GM19025 (cell line): ENCODE measurements at regions not wholly inside any gene's neighbourhood (a gene's known extent, or its start where the extent isn't known, plus 50 kb on each side); places are given as distances from the start of the nearest gene placed in this dataset.

Experiments used
- ATAC-seq: cut with Tn5 transposase; IDR thresholded peaks from one replicate; pipeline ENCODE4 v1.9.1; 2021; ENCODE audit warnings: mild to moderate bottlenecking, low read depth, moderate library complexity; ENCODE audit not compliant: unreplicated experiment

GRCh38 chr2:6362671-6363450, 502.8 kb downstream of the CMPK2 start:
- no peak for ATAC-seq

GRCh38 chr2:6368281-6368680, 497.4 kb downstream of the CMPK2 start:
- no peak for ATAC-seq

DNA sequence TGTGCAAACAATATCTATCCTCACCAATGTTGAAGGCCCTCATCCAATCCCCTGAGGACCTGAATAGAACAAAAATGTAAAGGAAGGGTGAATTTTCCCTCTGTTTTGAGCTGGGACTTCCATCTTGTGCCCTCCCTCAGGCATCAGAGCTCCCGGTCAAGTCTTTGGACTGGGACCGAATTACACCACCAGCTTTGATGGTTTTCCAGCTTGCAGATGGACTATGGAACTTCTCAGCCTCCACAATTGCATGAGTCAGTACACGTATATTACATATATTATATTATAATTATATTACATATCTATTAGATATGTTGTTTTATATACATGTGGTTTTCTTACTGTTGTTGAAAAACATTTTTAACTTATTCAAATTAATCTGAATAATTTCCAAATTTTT, 496.4 kb downstream of the CMPK2 start:
- no peak for ATAC-seq

DNA sequence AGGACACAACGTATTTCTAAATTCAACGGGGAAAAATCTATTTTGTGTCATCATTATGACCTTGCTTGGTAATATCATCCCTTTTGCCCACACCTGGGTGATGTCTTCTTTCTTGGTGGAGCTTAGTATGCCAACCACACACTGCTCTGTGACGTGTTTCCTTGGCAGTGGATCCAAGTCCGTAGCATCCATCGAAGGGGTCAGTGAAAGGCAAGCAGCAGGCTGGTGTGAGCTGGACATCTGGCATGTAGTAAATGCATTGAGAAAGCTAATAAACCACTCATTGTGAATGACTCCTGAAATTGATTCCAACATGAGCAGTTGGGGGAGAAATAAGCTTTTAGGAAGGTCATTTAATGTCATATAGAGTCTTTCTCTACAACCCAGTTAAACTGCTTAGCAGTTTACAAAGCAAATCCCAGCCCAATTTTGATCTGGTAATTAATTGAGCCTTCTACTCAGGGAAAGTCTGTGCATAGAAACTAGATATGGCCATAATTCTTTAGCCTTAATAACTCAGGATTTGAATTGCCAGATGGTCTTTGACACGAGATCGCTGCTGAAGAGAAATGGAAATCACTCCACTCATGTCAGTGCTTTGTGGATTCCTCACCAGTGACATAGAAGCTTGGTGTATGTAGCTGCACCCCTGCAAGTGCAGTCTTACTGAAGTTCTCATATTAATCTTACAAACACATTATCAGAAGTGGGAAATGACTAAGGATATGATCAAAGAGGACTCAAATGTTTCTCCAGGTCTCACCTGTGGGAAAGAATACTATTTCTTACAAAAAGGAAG, 494.8 kb downstream of the CMPK2 start:
- ATAC-seq: no peak

DNA sequence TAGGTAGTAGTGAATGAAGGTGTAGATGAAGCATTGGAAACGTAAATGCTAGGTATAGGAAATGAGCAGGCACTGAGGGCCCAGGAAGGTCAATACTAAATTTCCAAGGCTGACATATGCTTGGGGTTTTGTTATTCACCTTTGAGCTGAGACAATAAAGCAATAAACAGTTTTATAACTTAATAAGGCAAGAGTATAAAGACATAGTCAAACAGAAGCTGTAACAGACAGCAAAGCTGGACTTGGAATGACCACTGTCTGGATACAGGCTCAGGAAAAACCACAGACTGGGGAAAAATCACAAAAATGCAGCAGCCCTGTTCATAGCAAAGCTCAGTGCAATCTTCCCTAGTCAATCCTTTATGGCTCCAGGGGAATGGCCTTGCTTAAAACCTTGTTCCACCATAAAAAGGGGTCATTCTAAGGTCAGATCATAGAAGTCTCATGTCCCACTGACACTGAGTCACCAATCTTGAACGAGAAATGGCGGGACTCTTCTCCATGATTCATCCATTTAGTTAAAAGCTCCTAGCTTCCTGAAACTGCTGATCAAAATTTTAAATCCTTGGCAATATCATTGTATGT, 493.3 kb downstream of the CMPK2 start:
- no peak for ATAC-seq

GRCh38 chr2:6381326-6381725, 484.4 kb downstream of the CMPK2 start:
- ATAC-seq: no peak

DNA sequence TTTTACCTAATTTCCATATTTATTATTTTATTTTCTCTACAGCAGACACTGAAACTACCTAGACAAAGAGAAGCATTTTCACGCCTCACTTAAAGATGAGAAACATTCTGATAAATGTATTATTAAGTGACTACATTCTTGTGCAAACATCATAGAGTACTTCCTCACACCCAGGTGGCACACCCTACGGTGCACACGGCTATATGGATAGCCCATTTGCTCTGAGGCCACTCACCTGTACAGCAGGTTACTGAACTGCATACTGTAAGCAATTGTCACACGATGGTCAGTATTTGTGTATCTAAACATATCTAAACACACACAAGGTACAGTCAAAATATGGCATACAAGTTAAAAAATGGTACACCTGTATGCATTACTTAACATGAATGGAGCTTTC, 481.4 kb downstream of the CMPK2 start:
- ATAC-seq: no peak

DNA sequence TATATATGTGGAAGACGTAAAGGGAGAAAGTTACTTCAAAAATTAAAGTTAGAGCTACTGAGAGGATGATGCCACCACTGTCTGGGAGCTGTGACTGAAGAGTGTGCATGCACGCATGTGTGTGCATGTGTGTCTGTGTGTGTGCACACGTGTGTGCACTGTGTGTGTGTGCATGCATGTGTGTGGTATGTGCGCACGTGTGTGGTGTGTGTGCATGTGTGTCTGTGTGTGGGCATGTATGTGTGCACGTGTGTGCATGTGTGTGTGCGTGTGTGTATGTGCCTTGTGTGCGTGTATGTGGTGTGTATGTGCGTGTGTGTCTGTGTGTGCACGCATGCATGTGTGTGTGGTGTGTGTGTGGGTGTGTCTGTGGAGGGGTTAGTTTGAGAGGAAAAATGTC, 473.4 kb downstream of the CMPK2 start:
- no peak for ATAC-seq

- no peak for ATAC-seq
Measured at GRCh38 chr2:6392966-6393365, 472.7 kb downstream of the CMPK2 start.

- ATAC-seq: no peak
Measured at GRCh38 chr2:6393819-6394218, 471.9 kb downstream of the CMPK2 start.

DNA sequence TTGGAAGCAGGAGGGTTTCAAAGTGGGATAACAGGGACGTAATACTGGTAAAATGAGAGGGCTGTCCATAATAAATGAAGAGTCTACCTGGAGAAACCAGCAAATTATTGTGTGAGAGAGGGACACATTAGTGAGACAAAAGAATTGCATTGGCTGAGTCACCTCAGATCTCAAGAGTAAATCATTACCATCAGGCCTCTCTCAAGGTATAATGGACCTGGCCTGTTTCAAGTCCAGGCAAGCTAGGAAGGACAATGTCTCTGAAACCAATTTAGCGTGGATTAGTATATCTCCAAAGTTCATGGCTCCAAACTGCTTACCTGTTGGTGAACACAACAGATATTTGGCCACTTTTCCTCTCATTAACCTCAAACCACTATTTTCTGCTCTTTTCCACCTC, 471.4 kb downstream of the CMPK2 start:
- no peak for ATAC-seq

GRCh38 chr2:6398421-6398820, 467.3 kb downstream of the CMPK2 start:
- no peak for ATAC-seq

GRCh38 chr2:6401301-6401700, 464.4 kb downstream of the CMPK2 start:
- ATAC-seq: no peak

- no peak for ATAC-seq
Measured at GRCh38 chr2:6408057-6408456, 457.6 kb downstream of the CMPK2 start.

DNA sequence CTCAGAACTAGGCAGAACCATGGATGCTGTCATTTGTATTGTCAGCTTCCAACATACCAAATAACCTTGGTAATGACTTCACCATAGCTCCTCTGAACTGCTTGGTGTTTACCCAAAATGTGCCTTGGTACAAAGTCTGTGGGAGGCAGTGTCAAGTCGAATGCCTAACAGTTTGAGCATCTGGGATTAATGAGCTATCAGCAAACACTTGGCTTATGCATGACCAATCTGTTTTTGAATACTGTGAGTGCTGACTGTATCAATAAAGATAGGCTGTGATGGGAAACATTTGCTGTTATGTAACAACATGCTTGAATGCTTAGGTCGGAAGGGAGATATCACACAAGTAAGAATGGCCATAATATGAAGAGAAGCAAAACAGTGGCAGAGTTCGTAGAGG, 455.4 kb downstream of the CMPK2 start:
- ATAC-seq: no peak

- no peak for ATAC-seq
Measured at GRCh38 chr2:6412533-6413091, 453.1 kb downstream of the CMPK2 start.

GRCh38 chr2:6417050-6417449, 448.7 kb downstream of the CMPK2 start:
- no peak for ATAC-seq

GRCh38 chr2:6418291-6418690, 447.4 kb downstream of the CMPK2 start:
- ATAC-seq: no peak

DNA sequence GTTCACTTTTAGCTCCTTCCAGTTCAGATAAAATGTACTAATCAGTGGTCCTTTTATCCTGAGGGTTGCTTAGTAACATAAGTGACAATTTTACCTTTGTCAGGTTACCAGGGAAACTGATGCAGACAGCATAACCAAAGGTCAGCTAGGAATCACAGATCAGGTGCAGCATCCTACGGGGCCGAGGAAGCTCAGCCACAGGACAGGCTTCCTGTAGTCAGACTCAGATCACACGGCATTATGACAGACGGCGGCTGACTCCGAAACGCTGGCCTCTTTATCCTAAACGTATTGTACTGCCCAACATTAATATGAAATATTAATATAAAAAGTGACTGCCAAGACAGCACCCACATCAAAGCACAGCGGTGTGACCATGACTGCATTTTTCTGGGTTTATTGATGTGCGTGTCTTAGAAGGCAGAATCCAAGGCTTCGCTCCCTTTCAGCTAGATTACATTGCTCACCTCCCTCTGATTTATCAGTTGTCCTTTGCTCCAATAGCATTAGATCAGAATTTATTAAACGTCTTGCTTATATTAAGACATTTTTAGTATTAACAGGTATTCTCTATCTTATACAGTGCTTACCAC, 444.5 kb downstream of the CMPK2 start:
- no peak for ATAC-seq

- no peak for ATAC-seq
Measured at GRCh38 chr2:6421888-6422287, 443.8 kb downstream of the CMPK2 start.

DNA sequence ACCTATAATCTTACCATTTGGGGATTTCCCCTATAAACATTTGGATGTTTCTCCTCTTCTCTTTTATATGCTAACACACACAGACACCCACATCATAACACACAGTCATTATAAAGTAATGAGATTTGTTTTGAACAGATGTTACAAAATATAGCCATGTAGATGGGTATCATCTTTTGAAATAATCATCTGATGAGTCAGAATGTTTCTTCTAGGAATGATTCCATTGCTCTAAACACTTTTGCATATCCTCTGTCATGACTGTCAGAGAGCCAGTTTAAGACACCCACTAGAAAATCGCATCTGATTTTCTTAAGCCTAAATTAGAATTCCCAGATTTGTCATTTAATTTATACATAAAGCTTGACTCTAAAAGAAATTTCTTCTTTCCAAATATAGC, 442.6 kb downstream of the CMPK2 start:
- no peak for ATAC-seq
